OCI-LY1 (cell line): ENCODE measurements at regions not wholly inside any gene's neighbourhood (a gene's known extent, or its start where the extent isn't known, plus 50 kb on each side); places are given as distances from the start of the nearest gene placed in this dataset.

Experiments
- H2AFZ ChIP-seq: fragments of 200-600 bp; sonication (generic), shearing (Covaris generic); 2 replicates; pipeline ENCODE4 v1.6.0; 2014; ENCODE audit warnings: antibody characterized with exemption, mild to moderate bottlenecking, low read length
- H3F3A ChIP-seq: fragments of 200-600 bp; sonication (generic), shearing (Covaris generic); 2 replicates; pipeline ENCODE4 v1.6.0; 2014; ENCODE audit warnings: mild to moderate bottlenecking, antibody characterized with exemption, low read length, moderate library complexity; ENCODE audit not compliant: insufficient read depth
- H3K27ac ChIP-seq: fragments of 200-600 bp; sonication (generic); 2 replicates; pipeline ENCODE4 v1.5.1; 2014; ENCODE audit warnings: low read length, mixed run types, mild to moderate bottlenecking, low read depth; ENCODE audit not compliant: poor library complexity, severe bottlenecking
- H3K27me3 ChIP-seq: fragments of 200-600 bp; sonication (generic); 2 replicates; pipeline ENCODE4 v1.6.0; 2014; ENCODE audit warnings: antibody characterized with exemption, mild to moderate bottlenecking, low read length, moderate library complexity; ENCODE audit not compliant: insufficient read depth
- H3K36me3 ChIP-seq: fragments of 200-600 bp; sonication (generic); 2 replicates; pipeline ENCODE4 v1.6.1; 2014; ENCODE audit warnings: mild to moderate bottlenecking, antibody characterized with exemption, low read length, moderate library complexity, mixed read lengths; ENCODE audit not compliant: insufficient read depth
- H3K4me1 ChIP-seq: fragments of 200-600 bp; sonication (generic); 2 replicates; pipeline ENCODE4 v1.5.1; 2014; ENCODE audit warnings: mild to moderate bottlenecking, low read length, moderate library complexity; ENCODE audit not compliant: insufficient read depth, severe bottlenecking
- H3K4me2 ChIP-seq: fragments of 200-600 bp; sonication (generic), shearing (Covaris generic); 2 replicates; pipeline ENCODE4 v1.6.1; 2014; ENCODE audit warnings: low read length
- H3K4me3 ChIP-seq: fragments of 200-600 bp; sonication (generic); 2 replicates; pipeline ENCODE4 v1.5.1; 2014; ENCODE audit warnings: low read length, low read depth, mild to moderate bottlenecking, mixed read lengths; ENCODE audit not compliant: poor library complexity, severe bottlenecking
- H3K79me2 ChIP-seq: fragments of 200-600 bp; shearing (Covaris generic); 2 replicates; pipeline ENCODE4 v1.6.1; 2016; ENCODE audit warnings: mixed run types, low read length, mixed read lengths; ENCODE audit not compliant: insufficient read depth
- H3K9ac ChIP-seq: fragments of 200-600 bp; sonication (generic), shearing (Covaris generic); 2 replicates; pipeline ENCODE4 v1.6.1; 2014; ENCODE audit warnings: mild to moderate bottlenecking, low read length, mixed read lengths
- H3K9me2 ChIP-seq: fragments of 200-600 bp; sonication (generic), shearing (Covaris generic); 2 replicates; pipeline ENCODE4 v1.6.1; 2014; ENCODE audit warnings: low read depth, mild to moderate bottlenecking, low read length, mixed read lengths
- H3K9me3 ChIP-seq: fragments of 200-600 bp; shearing (Covaris generic); 2 replicates; pipeline ENCODE4 v1.6.1; 2014; ENCODE audit warnings: low read length, mixed read lengths
- H4K20me1 ChIP-seq: fragments of 200-600 bp; sonication (generic), shearing (Covaris generic); 2 replicates; pipeline ENCODE4 v1.6.0; 2016; ENCODE audit warnings: mild to moderate bottlenecking, low read length; ENCODE audit not compliant: insufficient read depth
- CTCF ChIP-seq: fragments of 200-600 bp; sonication (generic), shearing (Covaris generic); IDR thresholded peaks from 2 replicates; pipeline ENCODE4 v1.5.1; 2017; ENCODE audit warnings: mild to moderate bottlenecking, antibody characterized with exemption, low read length, moderate library complexity, mixed read lengths
- EZH2 ChIP-seq: fragments of 200-600 bp; sonication (generic), shearing (Covaris generic); IDR thresholded peaks from 2 replicates; pipeline ENCODE4 v1.8.0; 2017; ENCODE audit warnings: borderline replicate concordance, mixed run types, mild to moderate bottlenecking, antibody characterized with exemption, low read length, moderate library complexity, mixed read lengths

GRCh38 chr4:138348055-138348454 lies 105.9 kb upstream of the SLC7A11 start:
- no peak overlapping the region for H3K27ac ChIP-seq
- no peaks in the 10 kb centered on the region for H3K36me3 ChIP-seq
- no peaks in the 10 kb centered on the region for H3K79me2 ChIP-seq
- H3K4me3 ChIP-seq: no peak overlapping the region
- no peak overlapping the region for H2AFZ ChIP-seq
- no peaks in the 10 kb centered on the region for H3K27me3 ChIP-seq
- H3K9me2 ChIP-seq: no peaks in the 10 kb centered on the region
- no peaks in the 10 kb centered on the region for H4K20me1 ChIP-seq
- TF ChIP-seq EZH2 (no peak), CTCF (no peak)
- no peaks in the 10 kb centered on the region for H3K9me3 ChIP-seq
- H3K4me1 ChIP-seq: no peaks in the 10 kb centered on the region
- no peaks in the 10 kb centered on the region for H3F3A ChIP-seq
- H3K9ac ChIP-seq: no peak overlapping the region
- no peak overlapping the region for H3K4me2 ChIP-seq

GRCh38 chr4:138347561-138347960 lies 105.4 kb upstream of the SLC7A11 start:
- no peak overlapping the region for H3K4me3 ChIP-seq
- H3K36me3 ChIP-seq: no peaks in the 10 kb centered on the region
- H3K9me2 ChIP-seq: no peaks in the 10 kb centered on the region
- H3K4me2 ChIP-seq: no peak overlapping the region
- H3K9me3 ChIP-seq: no peaks in the 10 kb centered on the region
- H2AFZ ChIP-seq: no peak overlapping the region
- no peaks in the 10 kb centered on the region for H4K20me1 ChIP-seq
- no peaks in the 10 kb centered on the region for H3K4me1 ChIP-seq
- H3K27me3 ChIP-seq: no peaks in the 10 kb centered on the region
- H3F3A ChIP-seq: no peaks in the 10 kb centered on the region
- H3K79me2 ChIP-seq: no peaks in the 10 kb centered on the region
- TF ChIP-seq EZH2: no peak
- TF ChIP-seq CTCF: no peak
- no peak overlapping the region for H3K9ac ChIP-seq
- H3K27ac ChIP-seq: no peak overlapping the region

- Histone ChIP-seq H3K9ac (no peak overlapping the region), H3K27me3 (no peaks in the 10 kb centered on the region), H3K4me1 (no peaks in the 10 kb centered on the region), H3K4me3 (no peak overlapping the region), H4K20me1 (no peaks in the 10 kb centered on the region), H3K9me3 (no peaks in the 10 kb centered on the region), H3F3A (no peaks in the 10 kb centered on the region), H3K79me2 (no peaks in the 10 kb centered on the region), H2AFZ (no peak overlapping the region), H3K9me2 (no peaks in the 10 kb centered on the region), H3K27ac (no peak overlapping the region), H3K4me2 (no peak overlapping the region), H3K36me3 (no peaks in the 10 kb centered on the region)
- TF ChIP-seq CTCF (no peak), EZH2 (no peak)
These were observed 102.7 kb upstream of the SLC7A11 start for GRCh38 chr4:138344851-138345250.
